HG03095 (cell line): ENCODE measurements at regions not wholly inside any gene's neighbourhood (a gene's known extent, or its start where the extent isn't known, plus 50 kb on each side); places are given as distances from the start of the nearest gene placed in this dataset.

Experiments
- ATAC-seq: cut with Tn5 transposase; IDR thresholded peaks from one replicate; pipeline ENCODE4 v1.9.1; 2021; ENCODE audit warnings: moderate library complexity; ENCODE audit not compliant: unreplicated experiment

DNA sequence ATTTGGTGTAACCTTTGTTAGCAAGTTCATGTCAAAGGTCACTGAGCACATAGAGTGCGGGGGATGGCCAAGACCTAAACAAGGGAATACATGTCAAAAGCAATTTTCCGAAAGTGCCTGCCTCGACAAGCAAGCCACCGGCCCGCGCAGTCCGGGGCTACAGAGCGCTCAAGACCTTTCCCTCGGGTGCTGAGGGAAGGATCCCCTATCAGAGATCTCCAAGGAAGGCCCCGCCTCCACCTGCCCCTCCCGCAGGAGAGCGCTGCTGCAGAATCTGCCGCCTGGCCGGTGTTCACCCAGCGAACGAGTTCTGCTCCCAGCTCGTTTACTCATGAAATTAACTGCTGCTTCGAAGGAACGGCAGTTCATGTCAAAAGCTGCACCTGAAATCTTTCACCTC lies 252.7 kb downstream of the BMP7 start:
- ATAC-seq = no peak

GRCh38 chr20:57020364-57020763 lies 246.1 kb downstream of the BMP7 start:
- no peak for ATAC-seq

- no peak for ATAC-seq
Measured at GRCh38 chr20:57022306-57022705, 244.1 kb downstream of the BMP7 start.

DNA sequence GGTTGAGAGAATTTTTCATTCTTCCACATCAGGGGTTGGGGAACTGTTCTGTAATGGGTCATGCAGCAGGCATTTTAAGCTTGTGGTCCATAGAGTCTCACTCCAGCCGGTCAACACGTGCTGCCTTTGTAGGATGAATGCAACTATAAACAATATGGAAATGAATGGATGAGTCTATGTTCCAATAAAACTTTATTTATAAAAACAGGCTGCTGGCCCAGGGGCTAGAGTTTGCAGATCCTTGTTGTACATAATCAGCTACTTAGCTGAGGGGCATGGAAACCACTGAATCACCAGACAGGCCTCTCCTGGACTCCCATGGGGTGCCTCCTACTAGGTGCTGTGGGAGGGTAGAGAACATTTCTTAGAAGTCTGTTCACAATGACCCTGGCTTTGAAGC lies 243.4 kb downstream of the BMP7 start:
- ATAC-seq = no peak

DNA sequence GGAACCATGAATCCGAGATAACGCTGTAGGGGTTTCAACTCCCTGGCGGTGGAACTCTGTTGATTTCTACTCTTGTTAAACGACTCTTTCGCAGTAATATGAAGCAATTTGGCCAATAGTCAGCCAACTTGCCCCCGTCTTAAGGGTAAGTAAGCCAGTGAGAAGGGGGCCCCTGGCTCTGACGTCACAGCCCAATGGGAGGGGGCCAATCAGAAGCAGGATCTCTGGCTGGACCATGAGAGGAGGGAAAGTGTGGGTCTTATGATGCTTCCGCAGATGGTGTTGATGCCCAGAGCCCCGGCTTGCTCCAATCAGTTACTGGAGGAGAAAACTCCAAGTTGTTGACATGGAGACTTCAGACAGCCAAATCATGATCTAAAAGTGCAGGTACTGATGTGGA lies 242.4 kb downstream of the BMP7 start:
- ATAC-seq = no peak

GRCh38 chr20:57024849-57025248 lies 241.6 kb downstream of the BMP7 start:
- ATAC-seq = no peak

DNA sequence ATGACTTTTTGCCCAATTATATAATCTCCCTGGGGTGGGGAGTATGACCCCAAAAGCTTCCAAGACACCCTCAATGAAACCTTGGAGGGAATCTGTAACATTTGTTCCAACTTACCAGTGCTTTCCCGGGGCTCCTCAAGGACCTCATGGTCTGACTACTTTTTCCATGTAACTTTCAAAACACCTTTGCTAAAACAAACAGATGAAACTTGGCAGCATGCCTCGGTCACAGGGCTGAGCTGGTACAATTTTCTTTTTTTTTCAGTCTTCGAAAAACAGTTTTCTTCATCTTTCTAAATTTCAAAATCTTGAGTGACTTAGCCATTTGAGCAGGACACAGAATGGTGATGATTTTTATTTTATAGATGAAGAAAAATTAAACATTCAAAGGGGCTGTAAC lies 241.2 kb downstream of the BMP7 start:
- no peak for ATAC-seq

DNA sequence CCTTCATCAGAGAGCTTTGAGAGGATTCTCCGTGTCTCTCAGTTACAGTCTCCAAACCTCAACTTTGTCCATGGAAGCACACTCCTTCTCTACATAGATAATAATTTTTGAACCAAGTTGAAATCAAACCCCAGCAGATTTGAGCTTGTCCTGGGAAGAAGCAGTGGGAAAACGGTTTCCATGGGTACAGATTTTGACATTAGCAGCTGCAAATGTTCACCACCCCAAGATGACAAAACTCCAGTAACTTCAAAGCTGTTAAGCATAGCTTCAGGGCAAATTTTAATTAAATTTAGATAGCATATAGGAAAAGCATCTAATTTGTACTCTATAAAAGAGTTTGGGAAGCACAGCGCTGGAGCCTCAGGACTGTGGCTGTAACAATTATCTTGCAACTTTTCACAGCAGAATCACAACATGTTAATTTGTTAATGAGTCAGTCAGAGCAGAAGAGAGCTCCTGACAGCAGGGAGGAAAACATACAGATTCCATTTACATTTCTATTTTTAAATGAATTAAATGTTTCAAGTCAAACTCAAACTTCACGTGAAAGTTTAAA lies 240.7 kb downstream of the BMP7 start:
- ATAC-seq = no peak

- ATAC-seq = no peak
Measured at GRCh38 chr20:57027777-57028176, 238.7 kb downstream of the BMP7 start.

DNA sequence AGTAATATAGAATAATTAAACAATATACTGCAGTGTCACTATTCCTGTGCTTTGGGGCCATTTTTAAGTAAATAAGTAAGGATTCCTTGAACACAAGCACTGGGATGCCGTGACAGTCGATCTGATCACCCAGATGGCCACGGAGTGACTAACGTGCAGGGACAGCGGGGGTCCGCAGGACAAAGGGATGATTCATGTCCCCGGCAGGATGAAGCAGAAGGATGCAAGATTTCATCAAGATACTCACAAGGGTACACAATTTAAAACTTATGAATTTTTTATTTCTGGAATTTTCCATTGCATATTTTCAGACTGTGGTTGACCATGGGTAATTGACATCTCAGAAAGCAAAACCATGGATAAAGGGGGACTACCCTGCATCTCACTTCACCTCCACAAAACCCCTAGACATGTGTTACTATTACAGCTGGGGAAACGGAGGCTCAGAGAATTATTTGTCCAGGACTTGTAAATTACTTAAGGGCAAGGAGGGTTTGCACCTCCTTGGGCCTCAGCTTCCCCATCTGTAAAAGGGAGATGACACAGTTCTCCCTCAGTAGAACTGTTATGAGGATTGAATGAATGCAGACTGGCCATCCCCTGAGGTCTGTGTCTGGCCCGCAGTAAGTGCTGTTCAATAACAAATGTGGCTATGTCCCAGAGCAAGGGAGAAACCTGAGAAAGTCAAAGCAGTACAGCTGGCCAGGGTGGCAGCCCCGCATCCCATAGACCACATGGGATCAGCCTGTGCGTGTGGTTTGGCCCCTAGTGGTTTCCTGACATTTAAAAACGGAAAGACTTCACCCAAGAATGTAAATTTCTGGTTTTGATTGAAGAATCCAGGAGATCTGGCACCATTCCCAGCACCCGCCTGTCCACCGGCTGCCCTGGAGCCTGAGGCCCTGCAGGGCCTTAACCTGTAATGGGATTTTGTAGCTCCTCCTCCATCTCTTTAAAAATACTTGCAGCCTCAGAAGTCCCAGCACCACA lies 235.5 kb downstream of the BMP7 start:
- no peak for ATAC-seq

DNA sequence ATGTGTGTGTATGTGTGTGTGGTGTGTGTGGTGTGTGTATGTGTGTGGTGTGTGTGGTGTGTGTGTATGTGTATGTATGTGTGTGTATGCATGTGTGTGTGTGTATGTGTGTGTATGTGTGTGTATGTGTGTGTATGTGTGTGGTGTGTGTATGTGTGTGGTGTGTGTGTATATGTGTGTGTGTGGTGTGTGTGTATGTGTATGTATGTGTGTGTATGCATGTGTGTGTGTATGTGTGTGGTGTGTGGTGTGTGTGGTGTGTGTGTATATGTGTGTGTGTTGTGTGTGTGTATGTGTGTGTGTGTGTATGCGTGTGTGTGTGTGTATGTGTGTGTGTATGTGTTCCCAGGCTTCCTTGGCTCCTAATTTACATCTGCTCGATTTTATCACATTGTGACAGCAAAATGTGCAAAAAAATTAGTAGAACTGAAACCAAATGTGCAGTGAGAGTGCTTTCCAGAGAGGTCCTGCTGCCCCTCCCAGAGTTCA lies 234.5 kb downstream of the BMP7 start:
- no peak for ATAC-seq

DNA sequence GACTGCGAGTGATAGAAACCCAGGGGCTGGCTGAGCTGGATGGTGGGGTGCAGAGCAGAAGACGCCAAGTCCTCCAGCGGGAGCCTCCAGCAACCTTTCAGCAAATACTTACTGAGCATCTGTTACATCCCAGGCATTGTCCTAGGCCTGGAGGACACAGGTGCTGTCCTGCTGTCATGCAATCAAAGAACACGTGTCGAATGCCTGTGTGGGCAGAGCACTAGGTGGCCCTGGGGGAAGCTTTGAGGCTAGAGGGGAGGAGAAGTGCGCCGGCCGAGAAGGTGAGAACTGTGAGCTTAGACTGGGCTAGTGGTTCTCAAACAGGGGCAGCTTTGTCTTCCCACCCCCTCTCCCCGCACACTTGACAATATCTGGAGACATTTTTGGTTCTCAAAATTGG lies 233.6 kb downstream of the BMP7 start:
- no peak for ATAC-seq

DNA sequence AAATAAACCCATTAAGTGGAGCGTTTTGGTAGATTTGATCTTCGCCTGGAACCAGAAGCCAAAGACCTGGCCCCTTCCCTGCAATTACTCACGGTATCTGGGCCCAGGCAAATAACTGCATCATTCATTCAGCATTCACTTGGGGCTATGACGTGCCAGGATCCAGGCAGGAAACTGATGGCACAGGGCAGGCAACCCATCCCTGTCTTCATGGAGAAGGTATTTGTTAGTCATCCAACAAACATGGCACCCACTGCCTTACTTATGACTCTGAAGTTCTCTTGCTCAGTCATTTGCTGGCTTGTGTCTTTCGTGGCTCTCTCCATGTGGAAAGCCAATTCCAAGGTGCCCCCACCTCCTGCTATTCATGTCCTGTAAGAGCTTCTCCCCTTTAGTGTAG lies 232.4 kb downstream of the BMP7 start:
- ATAC-seq = no peak

GRCh38 chr20:57037689-57038088 lies 228.8 kb downstream of the BMP7 start:
- no peak for ATAC-seq

DNA sequence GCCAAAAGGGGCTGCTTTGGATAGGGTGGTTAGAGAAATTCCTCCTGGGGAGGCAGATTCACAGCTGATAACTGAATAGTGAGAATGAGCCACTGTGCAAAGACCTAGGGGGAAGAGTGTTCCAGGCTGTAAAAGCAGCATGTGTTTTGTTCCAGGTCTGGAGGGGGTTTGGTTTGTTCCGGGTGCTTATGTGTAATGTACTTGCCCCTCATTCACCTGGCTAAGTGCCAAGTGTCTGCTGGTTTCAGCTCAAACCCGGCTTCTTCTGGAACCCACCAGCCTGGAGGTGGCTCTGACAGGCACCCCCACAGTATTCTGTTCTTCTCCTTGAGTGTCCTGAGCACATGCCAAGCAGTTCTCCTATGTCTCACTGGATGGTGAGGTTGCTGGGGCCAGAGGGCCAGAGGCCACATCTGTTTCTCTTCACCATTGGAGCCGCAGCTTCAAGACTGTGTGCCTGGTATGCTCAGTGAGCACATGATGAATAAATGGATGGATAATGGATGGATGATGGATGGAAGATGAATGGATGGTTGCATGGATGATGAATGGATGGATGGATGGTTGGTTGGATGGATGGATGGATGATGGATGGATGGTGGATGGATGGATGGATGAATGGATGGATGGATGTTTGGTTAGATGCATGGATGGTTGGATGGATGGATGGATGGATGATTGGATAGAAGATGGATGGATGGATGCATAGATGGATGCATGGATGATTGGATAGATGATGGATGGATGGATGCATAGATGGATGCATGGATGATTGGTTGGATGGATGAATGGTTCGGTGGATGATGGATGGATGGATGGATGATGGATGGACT lies 227.6 kb downstream of the BMP7 start:
- ATAC-seq = no peak

DNA sequence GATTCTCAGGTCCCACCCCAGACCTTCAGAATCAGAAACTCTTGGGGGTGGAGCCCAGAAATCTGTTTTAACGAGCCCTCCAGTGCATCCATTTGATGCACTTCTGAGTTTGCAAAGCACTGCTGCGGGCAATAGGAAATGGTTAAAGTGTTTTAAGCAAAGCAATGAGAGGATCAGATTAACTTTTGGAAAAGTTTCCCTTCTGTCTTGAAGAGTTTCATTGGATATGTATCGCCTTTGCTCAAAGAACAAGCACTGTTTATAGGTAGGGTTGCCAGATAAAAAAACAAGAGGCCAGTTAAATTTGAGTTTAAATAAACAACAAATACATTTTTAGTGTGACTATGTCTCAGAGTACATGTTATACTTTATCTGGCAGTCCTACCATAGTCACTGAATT lies 226.0 kb downstream of the BMP7 start:
- ATAC-seq = no peak

DNA sequence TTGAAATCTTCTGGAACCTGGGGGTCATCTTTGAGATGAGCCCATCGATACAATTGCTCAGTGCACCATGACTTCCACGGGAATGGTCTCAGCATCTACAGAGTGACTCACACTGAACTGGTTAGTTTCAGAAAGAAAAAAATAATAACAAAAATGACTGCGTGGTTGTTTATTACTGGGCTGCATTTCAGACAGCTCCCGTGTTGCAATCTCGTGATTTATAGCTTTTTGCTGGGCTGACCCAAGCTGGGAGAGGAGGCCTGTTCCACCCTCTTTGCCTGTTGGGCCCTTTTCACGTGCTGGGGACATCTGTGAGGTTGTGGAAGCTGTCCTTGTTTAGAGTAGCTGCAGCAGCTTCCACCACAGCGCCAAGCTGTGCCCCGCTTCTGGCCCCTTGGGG lies 225.5 kb downstream of the BMP7 start:
- no peak for ATAC-seq

GRCh38 chr20:57043091-57043490 lies 223.3 kb downstream of the BMP7 start:
- ATAC-seq = no peak

DNA sequence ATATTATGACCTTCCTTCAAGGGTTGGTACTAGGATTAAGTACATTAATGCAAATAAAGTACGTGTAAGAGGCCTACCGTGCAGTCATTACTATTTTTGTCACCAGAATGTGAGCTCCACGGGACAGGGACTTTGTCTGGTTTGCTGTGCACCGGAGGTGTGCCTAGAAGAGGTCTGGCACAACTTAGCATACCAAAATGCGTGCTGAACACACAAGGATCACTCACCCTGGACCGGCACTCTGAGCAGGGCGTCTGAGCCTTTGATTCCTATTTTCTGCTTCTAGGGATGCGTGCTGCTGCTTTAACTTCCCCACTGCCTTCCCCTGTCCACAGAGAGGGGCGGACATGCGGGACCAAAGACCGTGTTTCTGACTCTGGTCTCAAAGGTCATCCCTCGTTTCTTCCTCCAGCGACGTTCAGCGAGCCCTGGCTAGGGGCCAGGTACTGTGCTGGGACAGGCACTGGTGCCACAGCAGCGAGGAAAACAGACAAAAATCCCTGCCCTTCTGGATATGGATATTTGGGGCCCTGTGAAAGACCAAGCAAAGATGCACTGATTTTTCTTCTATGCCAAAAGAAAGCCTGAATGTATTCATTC lies 222.7 kb downstream of the BMP7 start:
- no peak for ATAC-seq

GRCh38 chr20:57047281-57048026 lies 219.0 kb downstream of the BMP7 start:
- ATAC-seq = no peak
